Esophagus muscularis mucosa (tissue), 4 donors: ENCODE measurements at regions not wholly inside any gene's neighbourhood (a gene's known extent, or its start where the extent isn't known, plus 50 kb on each side); places are given as distances from the start of the nearest gene placed in this dataset.

Source experiments
- EP300 ChIP-seq: sonication (generic); formaldehyde crosslinking; IDR thresholded peaks from one replicate; pipeline ENCODE4 v1.6.1; 2017; ENCODE audit warnings: antibody characterized with exemption
- POLR2A ChIP-seq: fragments of 450-650 bp; IDR thresholded peaks from one replicate; pipeline ENCODE4 v1.6.1; 2017; ENCODE audit warnings: antibody characterized with exemption, moderate library complexity, mild to moderate bottlenecking, low read depth
- TF ChIP-seq, protein P1 (sequence below), 3 experiments: fragments of 200-600 bp in 2 of 3; fragments of 450-650 bp in 1 of 3; sonication (generic) in 2 of 3; IDR thresholded peaks; one replicate each; pipeline ENCODE4 v1.5.1; 2017 to 2019; ENCODE audit warnings: antibody characterized with exemption in 3 of 3, mild to moderate bottlenecking in 2 of 3, moderate library complexity in 1 of 3

DNA sequence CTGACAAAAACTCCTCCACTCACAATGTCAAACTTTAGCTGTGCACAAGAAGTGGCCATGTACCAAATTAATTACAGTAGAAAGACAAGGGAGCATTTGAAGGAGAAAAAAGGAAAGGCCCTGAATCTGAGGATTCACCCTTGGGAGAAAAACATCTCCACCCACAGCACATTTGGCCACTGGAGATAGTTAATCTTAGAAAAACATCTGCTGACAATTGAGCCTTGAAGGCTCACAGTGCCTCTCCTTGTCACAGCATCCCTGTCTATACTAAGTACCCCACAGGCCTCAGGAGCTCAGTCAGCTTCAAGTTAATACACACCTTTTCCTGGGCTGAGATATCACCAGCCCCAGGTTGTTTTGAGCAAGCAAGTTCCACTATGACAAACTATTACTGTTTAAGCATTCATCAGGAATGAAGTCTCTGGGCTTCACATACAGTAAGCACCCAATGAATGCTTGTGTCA, 78.1 kb upstream of the SETMAR start:
- TF ChIP-seq, protein P1, sequence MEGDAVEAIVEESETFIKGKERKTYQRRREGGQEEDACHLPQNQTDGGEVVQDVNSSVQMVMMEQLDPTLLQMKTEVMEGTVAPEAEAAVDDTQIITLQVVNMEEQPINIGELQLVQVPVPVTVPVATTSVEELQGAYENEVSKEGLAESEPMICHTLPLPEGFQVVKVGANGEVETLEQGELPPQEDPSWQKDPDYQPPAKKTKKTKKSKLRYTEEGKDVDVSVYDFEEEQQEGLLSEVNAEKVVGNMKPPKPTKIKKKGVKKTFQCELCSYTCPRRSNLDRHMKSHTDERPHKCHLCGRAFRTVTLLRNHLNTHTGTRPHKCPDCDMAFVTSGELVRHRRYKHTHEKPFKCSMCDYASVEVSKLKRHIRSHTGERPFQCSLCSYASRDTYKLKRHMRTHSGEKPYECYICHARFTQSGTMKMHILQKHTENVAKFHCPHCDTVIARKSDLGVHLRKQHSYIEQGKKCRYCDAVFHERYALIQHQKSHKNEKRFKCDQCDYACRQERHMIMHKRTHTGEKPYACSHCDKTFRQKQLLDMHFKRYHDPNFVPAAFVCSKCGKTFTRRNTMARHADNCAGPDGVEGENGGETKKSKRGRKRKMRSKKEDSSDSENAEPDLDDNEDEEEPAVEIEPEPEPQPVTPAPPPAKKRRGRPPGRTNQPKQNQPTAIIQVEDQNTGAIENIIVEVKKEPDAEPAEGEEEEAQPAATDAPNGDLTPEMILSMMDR (IDR thresholded peaks at IDR 0.05), result no peak
- TF ChIP-seq POLR2A (no peak), EP300 (no peak)
